Lower leg skin (tissue), 4 donors: ENCODE measurements at regions not wholly inside any gene's neighbourhood (a gene's known extent, or its start where the extent isn't known, plus 50 kb on each side); places are given as distances from the start of the nearest gene placed in this dataset.

ENCODE experiments used
- DNase-seq, 2 donors: peaks; one replicate each; pipeline ENCODE4 v3.0.0-alpha.2; 2019; ENCODE audit warnings: low spot score in 2 of 2
- H3K4me3 ChIP-seq: fragments of 200-600 bp; sonication (generic); 2 replicates; pipeline ENCODE4 v1.5.1; 2017; ENCODE audit warnings: mild to moderate bottlenecking, low read depth; ENCODE audit not compliant: poor library complexity, severe bottlenecking
- CTCF ChIP-seq, 3 donors: fragments of 450-650 bp; IDR thresholded peaks; one replicate each; pipeline ENCODE4 v1.5.1; 2016; ENCODE audit warnings: antibody characterized with exemption in 3 of 3, mild to moderate bottlenecking in 3 of 3, moderate library complexity in 2 of 3
- POLR2A ChIP-seq, 2 donors: fragments of 450-650 bp; IDR thresholded peaks; one replicate each; pipeline ENCODE4 v1.6.1; 2016 to 2017; ENCODE audit warnings: antibody characterized with exemption in 2 of 2, mild to moderate bottlenecking in 1 of 2, moderate library complexity in 1 of 2
- WGBS, 2 donors: methylation state at CpG; one replicate each; pipeline ENCODE4 v1.1.5; 2018; 5-methylcytosine and 5-hydroxymethylcytosine counted together
- intact Hi-C: fragments of 100-400 bp; cut with DNase I; formaldehyde crosslinking; loops from one replicate; pipeline ENCODE4 v1.15.0; 2023; ENCODE audit warnings: low total_unique reads

GRCh38 chr1:25038699-25039098 lies 108.6 kb upstream of the RUNX3 start:
- H3K4me3 ChIP-seq: no peak overlapping the region
- DNase-seq: no peak
- intact Hi-C loops: no loop called here
- 89 to 92% methylated on average over 3 to 4 of the region's 4 CpGs for WGBS, 2 donors
- TF ChIP-seq POLR2A (IDR thresholded peaks at IDR 0.05): no peak

GRCh38 chr1:25037174-25038074 lies 107.3 kb upstream of the RUNX3 start:
- no peak for TF ChIP-seq CTCF (IDR thresholded peaks at IDR 0.05)
- no peak for TF ChIP-seq POLR2A (IDR thresholded peaks at IDR 0.05)
- DNase-seq: no peak
- WGBS, 2 donors: 66 to 67% methylated on average over 8 to 9 of the region's 11 CpGs
- intact Hi-C loops: no loop called here
- no peak overlapping the region for H3K4me3 ChIP-seq

GRCh38 chr1:25036117-25036546 lies 106.1 kb upstream of the RUNX3 start:
- WGBS, 2 donors: 96% methylated on average over 3 of the region's 3 CpGs
- TF ChIP-seq POLR2A (IDR thresholded peaks at IDR 0.05) (no peak), CTCF (IDR thresholded peaks at IDR 0.05) (no peak)
- intact Hi-C loops: no loop called here
- H3K4me3 ChIP-seq: no peak overlapping the region
- no peak for DNase-seq

GRCh38 chr1:25035523-25036116 lies 105.5 kb upstream of the RUNX3 start:
- intact Hi-C loops: no loop called here
- TF ChIP-seq POLR2A (IDR thresholded peaks at IDR 0.05) (no peak), CTCF (IDR thresholded peaks at IDR 0.05) (no peak)
- H3K4me3 ChIP-seq: no peak overlapping the region
- no peak for DNase-seq
- 100% methylated on average over 1 of the region's 1 CpG for WGBS, 2 donors

GRCh38 chr1:25034736-25035522 lies 104.9 kb upstream of the RUNX3 start:
- no peak for DNase-seq
- TF ChIP-seq CTCF (IDR thresholded peaks at IDR 0.05) (no peak), POLR2A (IDR thresholded peaks at IDR 0.05) (no peak)
- intact Hi-C loops: no loop called here
- WGBS, 2 donors: 67 to 84% methylated on average over 11 to 14 of the region's 14 CpGs
- no peak overlapping the region for H3K4me3 ChIP-seq
